GM12878 (cell line): ENCODE measurements at regions not wholly inside any gene's neighbourhood (a gene's known extent, or its start where the extent isn't known, plus 50 kb on each side); places are given as distances from the start of the nearest gene placed in this dataset.

ENCODE experiments used
- ATAC-seq: fragments of 200-7000 bp; cut with Tn5 transposase; 3 replicates; pipeline ENCODE4 v1.9.1; 2020; ENCODE audit warnings: mild to moderate bottlenecking, moderate library complexity
- BruUV-seq: library from RNA; stranded (reverse); fragments of 400-500 nt; replicated peaks from 2 replicates; lab custom pipeline; 2021; lab: Mats Ljungman, UMichigan
- CTCF ChIA-PET: fragments of 300-600 bp; sonication (Branson Sonifier 250); formaldehyde crosslinking; extraction: SDS; loops from one replicate; lab custom pipeline; 2021; ENCODE audit warnings: inconsistent platforms; lab: Yijun Ruan, JAX
- POLR2A ChIA-PET: fragments of 350-600 bp; formaldehyde crosslinking; extraction: SDS; loops from one replicate; lab custom pipeline; 2021; ENCODE audit warnings: inconsistent platforms; lab: Charles Lee
- RAD21 ChIA-PET: fragments of 300-600 bp; sonication (Branson Sonifier 250); formaldehyde crosslinking; loops from one replicate; lab custom pipeline; 2023; ENCODE audit warnings: antibody characterized with exemption; ENCODE audit not compliant: unreplicated experiment; lab: Charles Lee
- SMC1A ChIA-PET: fragments of 300-600 bp; sonication (Branson Sonifier 250); formaldehyde crosslinking; loops from one replicate; lab custom pipeline; 2023; ENCODE audit not compliant: unreplicated experiment, uncharacterized antibody; lab: Charles Lee
- DNase-seq: peaks from one replicate; pipeline ENCODE4 v3.0.0-alpha.2; 2011; ENCODE audit warnings: low read depth, low spot score
- FAIRE-seq: peaks from 3 replicates; lab custom pipeline; 2011; peaks lifted over from hg19 to GRCh38; lab: Jason Lieb, UNC
- H2AFZ ChIP-seq: 2 replicates; pipeline ENCODE4 v1.6.0; 2011; ENCODE audit warnings: low read depth, low read length, control low read depth; ENCODE audit not compliant: control insufficient read depth
- H3K27ac ChIP-seq: 2 replicates; pipeline ENCODE4 v1.5.1; 2011; ENCODE audit warnings: control low read depth; ENCODE audit not compliant: control insufficient read depth, insufficient read depth
- H3K27me3 ChIP-seq, 2 experiments: replicated peaks in 1 of 2; 2 replicates each; pipeline versions ENCODE4 v1.6.0 to v1.6.1; 2011; ENCODE audit warnings: low read length in 1 of 2; ENCODE audit not compliant: control insufficient read depth in 2 of 2, insufficient read depth in 2 of 2
- H3K36me3 ChIP-seq, 2 experiments: 2 replicates each; pipeline ENCODE4 v1.5.1; 2011; ENCODE audit warnings: low read length in 1 of 2; ENCODE audit not compliant: control insufficient read depth in 2 of 2, insufficient read depth in 2 of 2
- H3K4me1 ChIP-seq: 2 replicates; pipeline ENCODE4 v1.6.1; 2011; ENCODE audit warnings: mild to moderate bottlenecking, low read length, moderate library complexity, mixed read lengths; ENCODE audit not compliant: control insufficient read depth, insufficient read depth
- H3K4me2 ChIP-seq: 2 replicates; pipeline ENCODE4 v1.6.0; 2011; ENCODE audit warnings: control low read depth; ENCODE audit not compliant: control insufficient read depth, insufficient read depth
- H3K4me3 ChIP-seq: fragments of 200-600 bp; sonication (generic); 2 replicates; pipeline ENCODE4 v1.5.1; 2016
- H3K79me2 ChIP-seq: 2 replicates; pipeline ENCODE4 v1.6.0; 2011; ENCODE audit warnings: low read length; ENCODE audit not compliant: control insufficient read depth, insufficient read depth
- H3K9ac ChIP-seq: 2 replicates; pipeline ENCODE4 v1.8.0; 2011; ENCODE audit warnings: low read length, control low read depth, mixed read lengths; ENCODE audit not compliant: control insufficient read depth, insufficient read depth
- H3K9me3 ChIP-seq: replicated peaks from 3 replicates; pipeline ENCODE4 v1.5.1; 2011; ENCODE audit warnings: mild to moderate bottlenecking, low read length; ENCODE audit not compliant: control insufficient read depth, insufficient read depth
- H4K20me1 ChIP-seq: 2 replicates; pipeline ENCODE4 v1.6.0; 2011; ENCODE audit not compliant: control insufficient read depth, insufficient read depth
- FOXM1 ChIP-seq: IDR thresholded peaks from 2 replicates; pipeline ENCODE4 v1.6.1; 2012; ENCODE audit warnings: low read depth, mild to moderate bottlenecking, inconsistent platforms, low read length, moderate library complexity
- GATAD2B ChIP-seq: fragments of 450-650 bp; conservative IDR thresholded peaks from 2 replicates; pipeline ENCODE4 v1.6.1; 2017; ENCODE audit warnings: low read depth, mild to moderate bottlenecking, moderate library complexity
- JUNB ChIP-seq: IDR thresholded peaks from 2 replicates; pipeline ENCODE4 v1.6.1; 2016; ENCODE audit warnings: antibody characterized with exemption, mild to moderate bottlenecking
- KLF5 ChIP-seq: fragments of 450-650 bp; IDR thresholded peaks from 2 replicates; pipeline ENCODE4 v1.6.1; 2014; ENCODE audit warnings: mild to moderate bottlenecking; ENCODE audit not compliant: partially characterized antibody
- NFIC ChIP-seq: IDR thresholded peaks from 2 replicates; pipeline ENCODE4 v1.6.1; 2012; ENCODE audit warnings: low read depth, mild to moderate bottlenecking, inconsistent platforms, low read length, moderate library complexity
- PAX8 ChIP-seq: fragments of 450-650 bp; IDR thresholded peaks from 2 replicates; pipeline ENCODE4 v1.6.1; 2017; ENCODE audit warnings: mild to moderate bottlenecking, moderate library complexity
- PRDM15 ChIP-seq: fragments of 450-650 bp; formaldehyde crosslinking; IDR thresholded peaks from 2 replicates; pipeline ENCODE4 v1.4.0; 2020; ENCODE audit warnings: mild to moderate bottlenecking, moderate library complexity
- SMAD5 ChIP-seq: IDR thresholded peaks from 2 replicates; pipeline ENCODE4 v1.6.1; 2016; ENCODE audit warnings: antibody characterized with exemption, low read depth
- WGBS: methylation state at CpG from one replicate; pipeline ENCODE4 v1.1.6; 2016; ENCODE audit warnings: low lambda C conversion rate; ENCODE audit not compliant: insufficient replicate concordance, insufficient coverage; ENCODE audit errors: missing lambda C conversion rate; 5-methylcytosine and 5-hydroxymethylcytosine counted together
- in situ Hi-C: fragments of 300-500 bp; cut with MboI; formaldehyde crosslinking; loops from 9 replicates; pipeline ENCODE4 v1.14.3; 2018; ENCODE audit warnings: mixed read lengths
- intact Hi-C: fragments of 100-400 bp; cut with micrococcal nuclease; formaldehyde crosslinking; loops from one replicate; pipeline ENCODE4 v1.14.2; 2022; ENCODE audit not compliant: unreplicated experiment

- no TSS peak for BruUV-seq
- Histone ChIP-seq H3K9ac (no peak overlapping the region), H3K27ac (no peak overlapping the region), H3K4me3 (no peak overlapping the region), H2AFZ (no peak overlapping the region), H3K36me3 (no peaks in the 10 kb centered on the region), H3K4me1 (no peaks in the 10 kb centered on the region), H4K20me1 (no peaks in the 10 kb centered on the region), H3K4me2 (no peak overlapping the region), H3K79me2 (no peaks in the 10 kb centered on the region), H3K9me3 (no peaks in the 10 kb centered on the region), H3K27me3 (peaks cover 1 to 2% of the 10 kb centered on the region in 2 experiments)
- ChIA-PET CTCF (interaction anchor here (0.6 kb wide), 1 partner anchor 317 kb away, joined by 4 read pairs; no protein-coding TSS in a partner anchor), RAD21 (no interaction called here), POLR2A (no interaction called here), SMC1A (no interaction called here)
- DNase-seq (no peak), FAIRE-seq (no peak), ATAC-seq (no peak)
- intact Hi-C loops: no loop called here
- TF ChIP-seq SMAD5 (no peak), KLF5 (no peak), JUNB (no peak), FOXM1 (no peak), NFIC (no peak), PAX8 (no peak), GATAD2B (no peak), PRDM15 (CRISPR knock-in tag) (no peak)
- in situ Hi-C loops: no loop called here
- WGBS: 10% methylated on average over 18 of the region's 18 CpGs
Measured at GRCh38 chr2:128380961-128381938, 62.6 kb upstream of the HS6ST1 start.
